Activated CD4-positive, CD25-positive, alpha-beta regulatory T cell treated with anti-CD3 and anti-CD28 coated beads, Interleukin-2, amount 50 U/mL, for 24 hours (primary cell): ENCODE measurements at regions not wholly inside any gene's neighbourhood (a gene's known extent, or its start where the extent isn't known, plus 50 kb on each side); places are given as distances from the start of the nearest gene placed in this dataset.

Source experiments
- ATAC-seq, 2 donors: fragments of 150-1000 bp; cut with Tn5 transposase; one replicate each; pipeline ENCODE4 v1.10.0; 2021; ENCODE audit warnings: mild to moderate bottlenecking in 1 of 2, moderate library complexity in 1 of 2

GRCh38 chr2:191614759-191615158 is 63.2 kb upstream of the NABP1 start:
- no peak for ATAC-seq

GRCh38 chr2:191615596-191615995 is 62.3 kb upstream of the NABP1 start:
- no peak for ATAC-seq

GRCh38 chr2:191617575-191617974 is 60.4 kb upstream of the NABP1 start:
- peak; percentile 68 to 72 for ATAC-seq

GRCh38 chr2:191618046-191618780 is 59.7 kb upstream of the NABP1 start:
- ATAC-seq = no peak

GRCh38 chr2:191618786-191619185 is 59.1 kb upstream of the NABP1 start:
- ATAC-seq = no peak

- no peak for ATAC-seq
Measured at GRCh38 chr2:191620144-191620543, 57.8 kb upstream of the NABP1 start.

- ATAC-seq = peak; percentile 72 to 76
Measured at GRCh38 chr2:191622374-191623320, 55.3 kb upstream of the NABP1 start.

- ATAC-seq = peak; percentile 65 to 68
Measured at GRCh38 chr2:191625016-191625415, 52.9 kb upstream of the NABP1 start.

- ATAC-seq = no peak
Measured at GRCh38 chr2:191625446-191625845, 52.5 kb upstream of the NABP1 start.

GRCh38 chr2:191626497-191627151 is 51.3 kb upstream of the NABP1 start:
- no peak for ATAC-seq

GRCh38 chr2:191627518-191627917 is 50.4 kb upstream of the NABP1 start:
- no peak for ATAC-seq
